ENCODE measurements at regions not wholly inside any gene's neighbourhood (a gene's known extent, or its start where the extent isn't known, plus 50 kb on each side); places are given as distances from the start of the nearest gene placed in this dataset.

DNA sequence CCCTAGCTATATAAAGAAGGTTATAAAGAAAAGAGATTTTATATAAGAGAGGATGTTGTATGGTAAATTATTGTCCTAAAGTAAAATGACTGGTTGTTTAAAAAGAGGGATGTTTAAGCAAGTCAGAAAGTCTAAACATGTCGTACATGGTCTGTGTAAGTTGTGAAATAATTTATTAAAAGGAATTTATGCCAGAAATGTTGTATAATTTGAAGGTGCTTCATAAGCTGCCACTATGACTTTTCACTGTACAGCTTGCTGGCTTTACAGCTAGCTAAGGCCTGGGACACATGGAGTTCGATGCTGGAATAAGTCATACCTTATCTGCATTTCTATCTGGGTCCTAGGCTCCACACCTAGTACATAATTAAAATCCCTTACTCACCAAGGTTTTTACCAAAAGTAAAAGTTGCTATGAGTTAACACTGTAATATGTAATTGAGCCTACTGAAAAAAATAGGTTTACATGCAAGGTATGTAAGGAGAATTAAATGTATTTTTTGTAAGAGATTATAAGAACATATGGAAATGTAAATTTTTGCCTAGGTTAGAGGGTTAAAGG lies 59.0 kb upstream of the EDEM3 start (continued):
- TF ChIP-seq FOXK1 (CRISPR knock-in tag; IDR thresholded peaks at IDR 0.05) (no peak), ELF4 (CRISPR knock-in tag; IDR thresholded peaks at IDR 0.05; ENCODE audit: low read depth) (no peak), ZBTB43 (CRISPR knock-in tag; IDR thresholded peaks at IDR 0.05) (no peak)
- TF ChIP-seq, protein P1, sequence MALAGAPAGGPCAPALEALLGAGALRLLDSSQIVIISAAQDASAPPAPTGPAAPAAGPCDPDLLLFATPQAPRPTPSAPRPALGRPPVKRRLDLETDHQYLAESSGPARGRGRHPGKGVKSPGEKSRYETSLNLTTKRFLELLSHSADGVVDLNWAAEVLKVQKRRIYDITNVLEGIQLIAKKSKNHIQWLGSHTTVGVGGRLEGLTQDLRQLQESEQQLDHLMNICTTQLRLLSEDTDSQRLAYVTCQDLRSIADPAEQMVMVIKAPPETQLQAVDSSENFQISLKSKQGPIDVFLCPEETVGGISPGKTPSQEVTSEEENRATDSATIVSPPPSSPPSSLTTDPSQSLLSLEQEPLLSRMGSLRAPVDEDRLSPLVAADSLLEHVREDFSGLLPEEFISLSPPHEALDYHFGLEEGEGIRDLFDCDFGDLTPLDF (CRISPR knock-in tag; IDR thresholded peaks at IDR 0.05), result no peak

GRCh38 chr1:184811439-184812111 lies 56.9 kb upstream of the EDEM3 start:
- peaks cover 42% of the 10 kb centered on the region for H3K36me3 Mint-ChIP-seq
- H3K4me1 Mint-ChIP-seq, result no peaks in the 10 kb centered on the region
- no peak overlapping the region for H3K4me3 Mint-ChIP-seq

DNA sequence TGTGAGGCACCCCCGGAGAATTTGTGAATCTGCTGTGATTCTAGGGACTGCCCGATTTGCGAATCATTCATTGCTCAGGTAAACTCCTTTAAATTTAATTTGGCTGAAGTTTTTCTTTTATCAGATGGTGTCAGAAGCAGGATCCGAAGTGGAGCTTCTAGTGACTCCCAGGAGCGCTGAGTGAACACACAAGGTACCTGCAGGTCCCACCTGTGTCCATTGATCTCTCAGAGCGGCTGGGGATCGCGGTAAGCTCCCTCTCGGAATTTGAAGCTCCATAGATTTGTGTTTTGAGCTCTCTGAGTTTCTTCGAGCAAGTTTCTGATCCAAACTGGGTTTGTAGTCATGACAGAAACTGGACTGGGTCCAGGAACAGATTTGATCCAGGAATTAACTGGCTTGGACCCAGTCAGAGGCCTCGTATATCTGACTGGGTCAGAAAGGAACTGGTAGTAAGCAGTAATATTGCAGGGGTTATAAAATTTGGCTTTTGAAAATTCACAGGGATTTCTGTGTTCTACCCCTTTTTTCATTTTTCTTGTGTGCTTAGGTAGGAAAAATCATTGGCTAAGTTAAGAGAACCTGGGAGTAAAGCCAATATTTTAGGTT lies 56.2 kb upstream of the EDEM3 start:
- Mint-ChIP-seq H3K36me3 (peaks cover 37% of the 10 kb centered on the region), H3K4me3 (no peak overlapping the region), H3K4me1 (no peaks in the 10 kb centered on the region), H3K27ac (no peak overlapping the region), H3K9me3 (peaks cover 48% of the 10 kb centered on the region), H3K27me3 (ENCODE audit: low read depth) (no peaks in the 10 kb centered on the region)
- ChIA-PET CTCF (no interaction called here), POLR2A (no interaction called here)
- no peak for TF ChIP-seq MXD4 (CRISPR knock-in tag; IDR thresholded peaks at IDR 0.05; ENCODE audit: borderline replicate concordance)
- no peak for TF ChIP-seq ESRRA (CRISPR knock-in tag; IDR thresholded peaks at IDR 0.05; ENCODE audit: borderline replicate concordance)
- TF ChIP-seq, protein P2, sequence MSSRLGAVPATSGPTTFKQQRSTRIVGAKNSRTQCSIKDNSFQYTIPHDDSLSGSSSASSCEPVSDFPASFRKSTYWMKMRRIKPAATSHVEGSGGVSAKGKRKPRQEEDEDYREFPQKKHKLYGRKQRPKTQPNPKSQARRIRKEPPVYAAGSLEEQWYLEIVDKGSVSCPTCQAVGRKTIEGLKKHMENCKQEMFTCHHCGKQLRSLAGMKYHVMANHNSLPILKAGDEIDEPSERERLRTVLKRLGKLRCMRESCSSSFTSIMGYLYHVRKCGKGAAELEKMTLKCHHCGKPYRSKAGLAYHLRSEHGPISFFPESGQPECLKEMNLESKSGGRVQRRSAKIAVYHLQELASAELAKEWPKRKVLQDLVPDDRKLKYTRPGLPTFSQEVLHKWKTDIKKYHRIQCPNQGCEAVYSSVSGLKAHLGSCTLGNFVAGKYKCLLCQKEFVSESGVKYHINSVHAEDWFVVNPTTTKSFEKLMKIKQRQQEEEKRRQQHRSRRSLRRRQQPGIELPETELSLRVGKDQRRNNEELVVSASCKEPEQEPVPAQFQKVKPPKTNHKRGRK (CRISPR knock-in tag; IDR thresholded peaks at IDR 0.05; ENCODE audit: borderline replicate concordance), result no peak
- TF ChIP-seq PRRX2 (CRISPR knock-in tag; IDR thresholded peaks at IDR 0.05), result no peak
- no peak for TF ChIP-seq MYBL2 (CRISPR knock-in tag; IDR thresholded peaks at IDR 0.05)
- no peak for DNase-seq (ENCODE audit: low spot score)
- no peak for ATAC-seq

More at GRCh38 chr1:184811439-184812111, 56.9 kb upstream of the EDEM3 start:
- DNase-seq (ENCODE audit: low spot score) (no peak), ATAC-seq (no peak)
- CTCF ChIA-PET, result no interaction called here
- peaks cover 53% of the 10 kb centered on the region for H3K9me3 Mint-ChIP-seq
- POLR2A ChIA-PET, result no interaction called here
- no peak overlapping the region for H3K27ac Mint-ChIP-seq
- no peaks in the 10 kb centered on the region for H3K27me3 Mint-ChIP-seq (ENCODE audit: low read depth)
- TF ChIP-seq MYBL2 (CRISPR knock-in tag; IDR thresholded peaks at IDR 0.05), result no peak
- TF ChIP-seq ZNF232 (CRISPR knock-in tag; IDR thresholded peaks at IDR 0.05), result no peak
- no peak for TF ChIP-seq RORB (CRISPR knock-in tag; IDR thresholded peaks at IDR 0.05)
- TF ChIP-seq ZNF281 (CRISPR knock-in tag; IDR thresholded peaks at IDR 0.05), result no peak
- TF ChIP-seq ZNF423 (CRISPR knock-in tag; IDR thresholded peaks at IDR 0.05), result no peak
- TF ChIP-seq JAZF1 (CRISPR knock-in tag; IDR thresholded peaks at IDR 0.05), result no peak
- TF ChIP-seq, protein P2 (CRISPR knock-in tag; IDR thresholded peaks at IDR 0.05; ENCODE audit: borderline replicate concordance), result no peak
- TF ChIP-seq ZNF263 (CRISPR knock-in tag; IDR thresholded peaks at IDR 0.05; ENCODE audit: low read depth), result no peak

Data from WTC11 (cell line).